Parathyroid adenoma (tissue), 2 donors: ENCODE measurements at regions not wholly inside any gene's neighbourhood (a gene's known extent, or its start where the extent isn't known, plus 50 kb on each side); places are given as distances from the start of the nearest gene placed in this dataset.

Experiments
- H2AFZ ChIP-seq: fragments of 300-600 bp; sonication (generic); one replicate; pipeline ENCODE4 v1.7.0; 2017; ENCODE audit warnings: antibody characterized with exemption, mild to moderate bottlenecking
- H3K27ac ChIP-seq: fragments of 300-600 bp; sonication (generic); one replicate; pipeline ENCODE4 v1.7.0; 2017
- H3K27me3 ChIP-seq: fragments of 300-600 bp; sonication (generic); one replicate; pipeline ENCODE4 v1.7.0; 2017; ENCODE audit warnings: low read length; ENCODE audit not compliant: control insufficient read depth, insufficient read depth
- H3K36me3 ChIP-seq: fragments of 300-600 bp; sonication (generic); one replicate; pipeline ENCODE4 v1.7.0; 2017; ENCODE audit warnings: low read length; ENCODE audit not compliant: control insufficient read depth, insufficient read depth
- H3K4me1 ChIP-seq: fragments of 300-600 bp; sonication (generic); one replicate; pipeline ENCODE4 v1.7.0; 2017; ENCODE audit warnings: control low read depth
- H3K4me2 ChIP-seq: fragments of 300-600 bp; sonication (generic); one replicate; pipeline ENCODE4 v1.7.0; 2017; ENCODE audit warnings: low read length
- H3K4me3 ChIP-seq: fragments of 300-600 bp; sonication (generic); one replicate; pipeline ENCODE4 v1.7.0; 2017; ENCODE audit warnings: low read depth, low read length
- H3K79me2 ChIP-seq: fragments of 300-600 bp; sonication (generic); one replicate; pipeline ENCODE4 v1.7.0; 2017; ENCODE audit warnings: control low read depth
- H3K9ac ChIP-seq: fragments of 300-600 bp; sonication (generic); one replicate; pipeline ENCODE4 v1.7.0; 2017; ENCODE audit warnings: mild to moderate bottlenecking
- H3K9me3 ChIP-seq: fragments of 300-600 bp; sonication (generic); one replicate; pipeline ENCODE4 v1.7.0; 2017; ENCODE audit warnings: low read length; ENCODE audit not compliant: control insufficient read depth
- CTCF ChIP-seq: fragments of 300-600 bp; sonication (generic); IDR thresholded peaks from one replicate; pipeline ENCODE4 v1.7.0; 2017; ENCODE audit warnings: antibody characterized with exemption, mild to moderate bottlenecking
- donor health status: primary hyperparathyroidism.

GRCh38 chr2:239516954-239517305 is 116.1 kb upstream of the HDAC4 start:
- no peaks in the 10 kb centered on the region for H3K79me2 ChIP-seq
- H3K9me3 ChIP-seq = no peaks in the 10 kb centered on the region
- no peak overlapping the region for H3K4me3 ChIP-seq
- H3K4me2 ChIP-seq = no peak overlapping the region
- H3K27me3 ChIP-seq = no peaks in the 10 kb centered on the region
- no peak for TF ChIP-seq CTCF
- no peak overlapping the region for H3K27ac ChIP-seq
- no peaks in the 10 kb centered on the region for H3K4me1 ChIP-seq
- no peaks in the 10 kb centered on the region for H3K36me3 ChIP-seq
- H2AFZ ChIP-seq = no peak overlapping the region
- no peak overlapping the region for H3K9ac ChIP-seq

- no peak overlapping the region for H2AFZ ChIP-seq
- no peak overlapping the region for H3K9ac ChIP-seq
- no peaks in the 10 kb centered on the region for H3K9me3 ChIP-seq
- no peak overlapping the region for H3K4me2 ChIP-seq
- H3K27me3 ChIP-seq = no peaks in the 10 kb centered on the region
- H3K4me1 ChIP-seq = no peaks in the 10 kb centered on the region
- no peaks in the 10 kb centered on the region for H3K79me2 ChIP-seq
- H3K4me3 ChIP-seq = no peak overlapping the region
- no peaks in the 10 kb centered on the region for H3K36me3 ChIP-seq
- no peak for TF ChIP-seq CTCF
- no peak overlapping the region for H3K27ac ChIP-seq
These were observed 115.6 kb upstream of the HDAC4 start for GRCh38 chr2:239516286-239516953.

- H3K4me2 ChIP-seq = no peak overlapping the region
- H2AFZ ChIP-seq = no peak overlapping the region
- no peaks in the 10 kb centered on the region for H3K27me3 ChIP-seq
- no peak overlapping the region for H3K9ac ChIP-seq
- no peak for TF ChIP-seq CTCF
- no peak overlapping the region for H3K27ac ChIP-seq
- H3K4me1 ChIP-seq = no peaks in the 10 kb centered on the region
- no peaks in the 10 kb centered on the region for H3K79me2 ChIP-seq
- H3K36me3 ChIP-seq = no peaks in the 10 kb centered on the region
- H3K4me3 ChIP-seq = no peak overlapping the region
- no peaks in the 10 kb centered on the region for H3K9me3 ChIP-seq
These were observed 114.1 kb upstream of the HDAC4 start for GRCh38 chr2:239514754-239515530.

GRCh38 chr2:239512054-239512453 is 111.2 kb upstream of the HDAC4 start:
- no peaks in the 10 kb centered on the region for H3K9me3 ChIP-seq
- H3K36me3 ChIP-seq = no peaks in the 10 kb centered on the region
- no peak overlapping the region for H3K4me3 ChIP-seq
- no peak for TF ChIP-seq CTCF
- no peaks in the 10 kb centered on the region for H3K27me3 ChIP-seq
- no peak overlapping the region for H3K4me2 ChIP-seq
- no peak overlapping the region for H3K27ac ChIP-seq
- H3K4me1 ChIP-seq = no peaks in the 10 kb centered on the region
- no peak overlapping the region for H3K9ac ChIP-seq
- no peaks in the 10 kb centered on the region for H3K79me2 ChIP-seq
- H2AFZ ChIP-seq = no peak overlapping the region
